Keratinocyte (primary cell): ENCODE measurements at regions not wholly inside any gene's neighbourhood (a gene's known extent, or its start where the extent isn't known, plus 50 kb on each side); places are given as distances from the start of the nearest gene placed in this dataset.

Source experiments
- CTCF ChIP-seq, 3 experiments: IDR thresholded peaks in 1 of 3; conservative IDR thresholded peaks in 1 of 3; optimal IDR thresholded peaks in 1 of 3; 2 replicates in 2 of 3; 3 replicates in 1 of 3; pipeline versions ENCODE3 to v1.5.1; 2011; ENCODE audit warnings: low read length in 3 of 3, mild to moderate bottlenecking in 3 of 3, moderate library complexity in 2 of 3, control low read depth in 1 of 3, inconsistent platforms in 1 of 3; ENCODE audit not compliant: insufficient read depth in 2 of 3; ENCODE audit errors: extremely low read depth in 1 of 3
- EZH2 ChIP-seq: IDR thresholded peaks from one replicate; pipeline ENCODE4 v1.6.1; 2012; ENCODE audit warnings: inconsistent platforms, mild to moderate bottlenecking, low read length, moderate library complexity

DNA sequence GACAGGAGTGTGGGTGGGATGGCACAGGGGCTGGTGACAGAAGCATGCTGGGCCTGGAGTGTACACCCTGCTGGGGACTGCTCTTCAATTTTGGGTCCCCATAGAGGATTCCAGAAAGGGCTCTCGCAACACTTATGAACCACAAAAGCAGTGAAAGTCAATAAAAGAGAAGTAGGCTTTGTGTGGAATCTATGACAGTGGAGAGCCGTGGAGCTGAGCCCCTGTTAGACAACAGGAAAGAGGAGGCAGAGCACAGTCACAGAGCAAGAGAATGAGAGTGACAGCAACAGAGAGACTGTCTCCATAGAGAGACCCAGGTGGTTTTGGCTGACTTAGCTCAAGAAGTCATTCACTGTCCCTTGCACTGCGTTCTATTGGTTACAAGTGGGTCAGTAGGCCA lies 135.1 kb upstream of the ATP6AP2 start:
- TF ChIP-seq CTCF (optimal IDR thresholded peaks at IDR 0.05 in 1 of 3, IDR thresholded peaks at IDR 0.05 in 1 of 3, conservative IDR thresholded peaks at IDR 0.05 in 1 of 3; ENCODE audit: extremely low read depth in 1 of 3, insufficient read depth in 2 of 3, low read length in 3 of 3) (no peak), EZH2 (no peak)
